ACHN (cell line): ENCODE measurements at regions not wholly inside any gene's neighbourhood (a gene's known extent, or its start where the extent isn't known, plus 50 kb on each side); places are given as distances from the start of the nearest gene placed in this dataset.

Experiments
- DNase-seq: peaks from one replicate; pipeline ENCODE4 v3.0.0-alpha.2; 2015
- in situ Hi-C: cut with HindIII; loops from 2 replicates; pipeline ENCODE4 v1.10.0; 2017; ENCODE audit warnings: low sequenced_read_pairs, low pct_ligation_motif_present, low pct_unique_long_range_greater_than_20kb

DNA sequence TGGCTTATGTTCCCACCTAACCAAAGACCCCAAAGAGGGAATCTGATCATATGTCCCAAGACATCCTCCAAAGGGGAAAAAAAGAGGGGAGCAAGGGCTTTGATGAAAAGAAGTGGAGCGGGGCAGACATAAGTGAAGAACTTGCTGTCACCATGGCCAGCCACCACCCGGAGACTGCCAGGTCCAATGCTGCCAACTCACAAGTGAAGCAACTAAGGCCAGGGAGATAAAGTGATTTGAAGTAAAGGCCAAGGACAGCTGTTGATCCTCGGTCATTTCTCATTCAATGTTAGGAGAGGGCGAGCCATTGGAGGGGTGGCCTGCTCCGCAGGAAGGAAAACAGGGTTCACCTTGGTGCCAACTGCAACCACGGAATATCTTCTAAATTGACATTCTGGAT, 72.6 kb upstream of the C3orf80 start:
- no peak for DNase-seq

GRCh38 chr3:160154033-160154432, 71.2 kb upstream of the C3orf80 start:
- in situ Hi-C loops: no loop called here
- DNase-seq: no peak

More for the DNA sequence above, 72.6 kb upstream of the C3orf80 start:
- in situ Hi-C loops: no loop called here

- DNase-seq: no peak
- in situ Hi-C loops: no loop called here
These were observed 70.6 kb upstream of the C3orf80 start for GRCh38 chr3:160154596-160154995.

DNA sequence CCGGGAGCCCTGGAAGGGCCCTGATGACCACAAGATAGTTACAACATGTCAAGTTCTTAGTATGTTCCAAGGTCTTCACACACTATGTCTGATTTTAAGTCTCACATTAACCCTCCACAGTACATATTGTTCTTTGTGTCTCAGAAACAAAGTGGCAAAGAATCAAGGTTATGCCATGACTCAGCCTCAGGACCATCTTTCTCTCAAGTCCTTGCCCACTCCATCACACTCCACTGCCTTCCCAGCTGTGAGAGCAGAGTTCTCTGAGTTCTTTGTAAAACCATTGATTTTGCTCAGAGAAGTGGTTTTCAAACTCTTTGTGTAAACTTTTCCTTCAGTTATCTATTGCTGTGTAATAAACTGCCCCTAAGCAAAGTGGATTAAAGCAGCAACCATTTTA, 67.9 kb upstream of the C3orf80 start:
- in situ Hi-C loops: no loop called here

DNA sequence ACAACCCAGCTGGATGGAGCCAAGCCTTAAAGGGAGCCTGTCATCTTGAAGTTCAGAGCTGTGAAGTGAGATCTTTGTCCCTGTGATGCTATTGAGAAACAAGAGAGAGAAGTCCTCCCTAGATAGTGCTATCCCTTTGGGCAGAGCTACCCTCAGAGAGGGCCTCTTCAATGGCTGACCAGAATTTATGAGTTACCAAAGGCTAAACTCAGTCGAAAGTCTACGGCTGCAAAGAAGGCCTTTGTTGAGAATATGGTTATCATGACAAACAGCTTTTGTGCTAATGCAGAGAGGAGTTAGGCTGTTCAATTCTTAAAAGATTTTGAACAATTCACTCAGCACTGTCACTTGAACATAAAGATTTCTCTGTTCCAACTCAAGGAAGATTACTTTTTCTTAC, 65.9 kb upstream of the C3orf80 start:
- in situ Hi-C loops: no loop called here
- no peak for DNase-seq

More for the DNA sequence above, 67.9 kb upstream of the C3orf80 start:
- DNase-seq: no peak

GRCh38 chr3:160159806-160160205, 65.4 kb upstream of the C3orf80 start:
- in situ Hi-C loops: no loop called here
- no peak for DNase-seq

- no peak for DNase-seq
These were observed 63.3 kb upstream of the C3orf80 start for GRCh38 chr3:160161921-160162320.

GRCh38 chr3:160162440-160162839, 62.8 kb upstream of the C3orf80 start:
- in situ Hi-C loops: no loop called here
- no peak for DNase-seq

More at GRCh38 chr3:160161921-160162320, 63.3 kb upstream of the C3orf80 start:
- in situ Hi-C loops: no loop called here

GRCh38 chr3:160163229-160163878, 61.9 kb upstream of the C3orf80 start:
- in situ Hi-C loops: no loop called here
- peak; percentile 33 for DNase-seq

DNA sequence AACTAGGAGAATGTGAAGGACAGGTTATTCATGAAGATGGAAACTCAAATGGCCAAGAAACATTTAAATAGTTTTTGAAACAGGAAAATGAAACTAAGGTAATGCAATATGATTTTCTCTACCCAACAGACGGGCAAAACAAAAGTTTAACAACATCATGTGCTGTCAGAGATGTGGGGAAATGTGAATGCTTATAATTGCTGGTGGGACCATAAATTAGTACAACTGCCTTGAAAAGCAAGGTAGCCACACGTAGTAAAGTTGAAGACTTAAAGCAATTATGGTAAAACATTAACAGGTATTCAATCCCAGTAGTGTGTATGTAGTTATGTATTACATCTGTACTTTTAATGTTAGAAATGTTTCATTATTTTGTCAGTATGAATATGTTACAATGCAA, 57.0 kb upstream of the C3orf80 start:
- in situ Hi-C loops: no loop called here
- no peak for DNase-seq

GRCh38 chr3:160169139-160169976, 55.9 kb upstream of the C3orf80 start:
- no peak for DNase-seq
- in situ Hi-C loops: no loop called here

DNA sequence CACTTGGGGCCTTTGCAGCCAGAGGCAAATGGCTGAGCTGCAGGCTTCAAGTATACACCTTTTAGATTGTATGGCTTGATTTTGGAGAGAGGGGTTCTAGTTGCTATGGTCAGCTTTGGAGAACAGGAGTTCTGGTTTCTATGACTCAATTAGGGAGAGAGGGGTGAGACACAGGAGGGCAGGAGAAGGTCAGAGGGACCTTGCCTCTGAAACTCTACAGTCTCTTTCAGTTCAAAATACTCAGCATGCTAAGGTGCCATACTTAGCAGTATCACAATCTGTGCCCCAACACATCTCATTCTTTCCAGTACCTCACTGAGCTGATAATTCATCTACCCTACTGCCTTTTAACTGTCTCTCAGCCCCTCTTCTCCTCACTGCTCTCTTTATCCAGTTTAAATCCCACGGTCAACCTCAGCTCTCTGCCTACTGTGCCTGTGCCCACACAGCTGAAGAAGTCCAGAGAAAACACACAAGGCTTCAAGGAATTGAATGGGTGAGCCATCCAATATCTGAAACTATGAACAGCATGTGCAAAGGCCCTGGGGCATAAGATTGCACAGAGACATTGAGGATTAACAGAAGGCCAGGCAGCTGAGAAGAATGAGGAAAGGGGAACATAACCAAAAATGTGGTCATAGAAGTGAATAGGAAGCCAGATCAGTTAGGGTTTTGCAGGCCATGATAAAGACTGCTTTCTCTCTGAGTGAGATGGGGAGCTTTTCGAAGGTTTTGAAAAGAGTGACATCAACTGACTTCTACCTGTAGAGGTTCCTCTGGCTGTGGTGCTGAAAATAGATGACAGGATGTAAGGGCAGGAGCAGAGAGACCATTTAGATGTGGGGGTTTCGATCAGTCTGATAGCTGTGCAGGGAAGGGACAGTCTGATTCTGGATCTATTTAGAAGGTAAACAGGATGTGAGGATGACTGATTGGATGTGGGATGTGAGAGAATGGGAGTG, 54.5 kb upstream of the C3orf80 start:
- DNase-seq: no peak
- in situ Hi-C loops: no loop called here

GRCh38 chr3:160171813-160172212, 53.4 kb upstream of the C3orf80 start:
- in situ Hi-C loops: no loop called here
- no peak for DNase-seq

DNA sequence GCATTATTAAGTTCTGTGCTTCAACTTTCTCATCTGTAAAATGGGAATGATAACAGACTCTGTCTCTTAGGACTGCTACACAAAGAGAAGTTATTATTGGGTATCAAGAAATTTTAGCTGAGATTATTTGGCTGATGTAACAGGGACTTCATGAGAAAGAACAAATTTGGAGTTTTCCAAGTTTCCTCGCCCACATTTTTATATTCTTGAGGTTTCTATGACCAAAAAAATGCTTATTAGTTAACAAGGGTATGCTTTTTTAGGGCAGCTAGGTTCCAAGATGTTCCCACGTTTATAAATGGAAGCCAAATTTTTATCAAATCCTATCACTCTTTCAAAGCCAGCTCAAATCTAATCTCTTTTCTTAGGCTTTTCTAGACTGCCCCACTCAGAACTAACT, 50.6 kb upstream of the C3orf80 start:
- no peak for DNase-seq
- in situ Hi-C loops: no loop called here
